GM23338 (cell line): ENCODE measurements at regions not wholly inside any gene's neighbourhood (a gene's known extent, or its start where the extent isn't known, plus 50 kb on each side); places are given as distances from the start of the nearest gene placed in this dataset.

Experiments used
- ATAC-seq: fragments of 200-7000 bp; cut with Tn5 transposase; 3 replicates; pipeline ENCODE4 v1.9.1; 2020
- DNase-seq: peaks from one replicate; pipeline ENCODE4 v3.0.0-alpha.2; 2015; ENCODE audit warnings: low spot score
- H2AFZ ChIP-seq: fragments of 200-600 bp; sonication (generic); 2 replicates; pipeline ENCODE4 v1.8.0; 2016; ENCODE audit warnings: antibody characterized with exemption, mild to moderate bottlenecking, moderate library complexity
- H3F3A ChIP-seq: fragments of 200-600 bp; sonication (generic); replicated peaks from 2 replicates; pipeline ENCODE4 v1.8.0; 2017; ENCODE audit warnings: antibody characterized with exemption, mixed run types, low read depth
- H3K27ac ChIP-seq: fragments of 200-600 bp; sonication (generic); 2 replicates; pipeline ENCODE4 v1.6.1; 2016; ENCODE audit warnings: low read depth
- H3K27me3 ChIP-seq: fragments of 200-600 bp; sonication (generic); 2 replicates; pipeline ENCODE4 v1.8.0; 2016; ENCODE audit warnings: mild to moderate bottlenecking, mixed run types, moderate library complexity; ENCODE audit not compliant: insufficient read depth
- H3K36me3 ChIP-seq: fragments of 200-600 bp; sonication (generic); 2 replicates; pipeline ENCODE4 v1.8.0; 2016; ENCODE audit warnings: mild to moderate bottlenecking; ENCODE audit not compliant: insufficient read depth
- H3K4me1 ChIP-seq: fragments of 200-600 bp; sonication (generic); 2 replicates; pipeline ENCODE4 v1.8.0; 2016; ENCODE audit warnings: mild to moderate bottlenecking, moderate library complexity; ENCODE audit not compliant: insufficient read depth
- H3K4me2 ChIP-seq: fragments of 200-600 bp; sonication (generic); 2 replicates; pipeline ENCODE4 v1.7.1; 2017; ENCODE audit warnings: mixed run types
- H3K4me3 ChIP-seq: fragments of 200-600 bp; sonication (generic); 2 replicates; pipeline ENCODE4 v1.6.1; 2016; ENCODE audit warnings: mixed run types
- H3K79me2 ChIP-seq: fragments of 200-600 bp; sonication (generic); replicated peaks from 2 replicates; pipeline ENCODE4 v1.8.0; 2017; ENCODE audit warnings: mild to moderate bottlenecking; ENCODE audit not compliant: insufficient read depth
- H3K9me2 ChIP-seq: fragments of 200-600 bp; sonication (generic); 2 replicates; pipeline ENCODE4 v1.8.0; 2017; ENCODE audit not compliant: insufficient read depth
- H4K20me1 ChIP-seq: fragments of 200-600 bp; sonication (generic); replicated peaks from 2 replicates; pipeline ENCODE4 v1.8.0; 2017; ENCODE audit warnings: mild to moderate bottlenecking; ENCODE audit not compliant: insufficient read depth
- H3K27ac Mint-ChIP-seq: 2 replicates; pipeline ENCODE4 v1.8.0; 2020; ENCODE audit warnings: inconsistent platforms, mild to moderate bottlenecking, moderate library complexity, mixed read lengths
- H3K27me3 Mint-ChIP-seq: 3 replicates; pipeline ENCODE4 v1.8.0; 2022; ENCODE audit warnings: low read depth, mild to moderate bottlenecking, moderate library complexity, mixed read lengths, inconsistent platforms; ENCODE audit not compliant: insufficient read depth, poor library complexity
- H3K36me3 Mint-ChIP-seq: 3 replicates; pipeline ENCODE4 v1.8.0; 2021; ENCODE audit warnings: low read depth, mild to moderate bottlenecking, inconsistent platforms, moderate library complexity, mixed read lengths
- H3K4me1 Mint-ChIP-seq: 3 replicates; pipeline ENCODE4 v1.8.0; 2020; ENCODE audit warnings: mild to moderate bottlenecking, inconsistent platforms, mixed read lengths
- H3K4me3 Mint-ChIP-seq: 3 replicates; pipeline ENCODE4 v1.8.0; 2021; ENCODE audit warnings: moderate library complexity, mild to moderate bottlenecking, inconsistent platforms, mixed read lengths
- H3K9me3 Mint-ChIP-seq: 3 replicates; pipeline ENCODE4 v1.8.0; 2020; ENCODE audit warnings: moderate library complexity, mild to moderate bottlenecking, inconsistent platforms, mixed read lengths
- POLR2AphosphoS5 ChIP-seq: IDR thresholded peaks from 2 replicates; pipeline ENCODE4 v1.6.1; 2016; ENCODE audit warnings: antibody characterized with exemption, low read depth
- TF ChIP-seq, protein P1 (sequence below): fragments of 250-450 bp; sonication (Bioruptor Pico); IDR thresholded peaks from 2 replicates; pipeline ENCODE4 v1.5.0; 2020; ENCODE audit warnings: mild to moderate bottlenecking, moderate library complexity

DNA sequence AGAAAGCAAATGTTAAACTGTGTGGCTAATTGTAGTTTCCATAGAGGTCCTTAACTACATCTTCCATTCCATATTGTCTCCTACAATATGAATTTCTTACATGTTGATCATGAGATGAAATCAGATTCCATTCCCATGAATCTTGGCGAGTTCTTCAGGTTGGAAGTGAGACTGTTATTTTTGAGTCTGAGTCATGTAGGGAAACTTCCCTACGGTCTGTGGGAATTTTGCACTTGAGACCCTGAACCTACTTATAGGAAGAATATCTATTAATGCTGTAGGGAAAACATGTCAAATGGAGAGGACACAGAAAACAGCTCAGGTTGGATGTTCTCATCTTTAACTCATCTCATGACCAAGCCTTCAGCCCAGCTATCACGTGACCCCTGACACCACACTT is 1226.0 kb downstream of the CDY2B start:
- DNase-seq (no peak), ATAC-seq (no peak)
- Histone ChIP-seq H3K9me2 (no peaks in the 10 kb centered on the region), H3K4me3 (no peak overlapping the region), H3K4me1 (no peaks in the 10 kb centered on the region), H4K20me1 (no peaks in the 10 kb centered on the region), H3K36me3 (no peaks in the 10 kb centered on the region), H3K4me2 (no peak overlapping the region), H3K27me3 (no peaks in the 10 kb centered on the region), H3K27ac (no peak overlapping the region), H3K79me2 (no peaks in the 10 kb centered on the region), H2AFZ (no peak overlapping the region), H3F3A (no peaks in the 10 kb centered on the region)
- Mint-ChIP-seq H3K36me3 (no peaks in the 10 kb centered on the region), H3K9me3 (no peaks in the 10 kb centered on the region), H3K27me3 (no peaks in the 10 kb centered on the region), H3K27ac (no peak overlapping the region), H3K4me1 (no peaks in the 10 kb centered on the region), H3K4me3 (no peak overlapping the region)
- no peak for TF ChIP-seq POLR2AphosphoS5

DNA sequence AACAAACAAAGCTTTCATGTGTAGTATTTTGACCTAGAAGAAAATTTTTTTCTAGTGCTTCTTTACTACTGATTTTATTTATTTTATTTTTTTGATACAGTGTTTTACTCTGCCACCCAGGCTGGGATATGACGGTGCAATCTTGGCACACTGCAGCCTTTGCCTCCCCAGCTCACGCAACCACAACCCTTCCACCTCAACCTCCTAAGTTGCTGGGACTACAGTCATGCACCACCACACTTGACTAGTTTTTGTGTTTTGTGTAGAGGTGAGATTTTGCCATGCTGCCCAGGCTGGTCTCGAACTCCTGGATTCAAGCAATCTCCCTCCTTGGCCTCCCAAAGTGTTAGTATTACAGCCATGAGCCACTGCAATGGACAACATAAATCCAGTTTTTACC is 1234.0 kb downstream of the CDY2B start:
- Mint-ChIP-seq H3K27me3 (no peaks in the 10 kb centered on the region), H3K4me3 (no peak overlapping the region), H3K36me3 (no peaks in the 10 kb centered on the region), H3K9me3 (no peaks in the 10 kb centered on the region), H3K27ac (no peak overlapping the region), H3K4me1 (no peaks in the 10 kb centered on the region)
- Histone ChIP-seq H3K4me1 (no peaks in the 10 kb centered on the region), H3F3A (no peaks in the 10 kb centered on the region), H2AFZ (no peak overlapping the region), H3K9me2 (no peaks in the 10 kb centered on the region), H3K79me2 (no peaks in the 10 kb centered on the region), H4K20me1 (no peaks in the 10 kb centered on the region), H3K4me2 (no peak overlapping the region), H3K27ac (no peak overlapping the region), H3K4me3 (no peak overlapping the region), H3K36me3 (no peaks in the 10 kb centered on the region), H3K27me3 (no peaks in the 10 kb centered on the region)
- DNase-seq (no peak), ATAC-seq (no peak)
- TF ChIP-seq, protein P1, sequence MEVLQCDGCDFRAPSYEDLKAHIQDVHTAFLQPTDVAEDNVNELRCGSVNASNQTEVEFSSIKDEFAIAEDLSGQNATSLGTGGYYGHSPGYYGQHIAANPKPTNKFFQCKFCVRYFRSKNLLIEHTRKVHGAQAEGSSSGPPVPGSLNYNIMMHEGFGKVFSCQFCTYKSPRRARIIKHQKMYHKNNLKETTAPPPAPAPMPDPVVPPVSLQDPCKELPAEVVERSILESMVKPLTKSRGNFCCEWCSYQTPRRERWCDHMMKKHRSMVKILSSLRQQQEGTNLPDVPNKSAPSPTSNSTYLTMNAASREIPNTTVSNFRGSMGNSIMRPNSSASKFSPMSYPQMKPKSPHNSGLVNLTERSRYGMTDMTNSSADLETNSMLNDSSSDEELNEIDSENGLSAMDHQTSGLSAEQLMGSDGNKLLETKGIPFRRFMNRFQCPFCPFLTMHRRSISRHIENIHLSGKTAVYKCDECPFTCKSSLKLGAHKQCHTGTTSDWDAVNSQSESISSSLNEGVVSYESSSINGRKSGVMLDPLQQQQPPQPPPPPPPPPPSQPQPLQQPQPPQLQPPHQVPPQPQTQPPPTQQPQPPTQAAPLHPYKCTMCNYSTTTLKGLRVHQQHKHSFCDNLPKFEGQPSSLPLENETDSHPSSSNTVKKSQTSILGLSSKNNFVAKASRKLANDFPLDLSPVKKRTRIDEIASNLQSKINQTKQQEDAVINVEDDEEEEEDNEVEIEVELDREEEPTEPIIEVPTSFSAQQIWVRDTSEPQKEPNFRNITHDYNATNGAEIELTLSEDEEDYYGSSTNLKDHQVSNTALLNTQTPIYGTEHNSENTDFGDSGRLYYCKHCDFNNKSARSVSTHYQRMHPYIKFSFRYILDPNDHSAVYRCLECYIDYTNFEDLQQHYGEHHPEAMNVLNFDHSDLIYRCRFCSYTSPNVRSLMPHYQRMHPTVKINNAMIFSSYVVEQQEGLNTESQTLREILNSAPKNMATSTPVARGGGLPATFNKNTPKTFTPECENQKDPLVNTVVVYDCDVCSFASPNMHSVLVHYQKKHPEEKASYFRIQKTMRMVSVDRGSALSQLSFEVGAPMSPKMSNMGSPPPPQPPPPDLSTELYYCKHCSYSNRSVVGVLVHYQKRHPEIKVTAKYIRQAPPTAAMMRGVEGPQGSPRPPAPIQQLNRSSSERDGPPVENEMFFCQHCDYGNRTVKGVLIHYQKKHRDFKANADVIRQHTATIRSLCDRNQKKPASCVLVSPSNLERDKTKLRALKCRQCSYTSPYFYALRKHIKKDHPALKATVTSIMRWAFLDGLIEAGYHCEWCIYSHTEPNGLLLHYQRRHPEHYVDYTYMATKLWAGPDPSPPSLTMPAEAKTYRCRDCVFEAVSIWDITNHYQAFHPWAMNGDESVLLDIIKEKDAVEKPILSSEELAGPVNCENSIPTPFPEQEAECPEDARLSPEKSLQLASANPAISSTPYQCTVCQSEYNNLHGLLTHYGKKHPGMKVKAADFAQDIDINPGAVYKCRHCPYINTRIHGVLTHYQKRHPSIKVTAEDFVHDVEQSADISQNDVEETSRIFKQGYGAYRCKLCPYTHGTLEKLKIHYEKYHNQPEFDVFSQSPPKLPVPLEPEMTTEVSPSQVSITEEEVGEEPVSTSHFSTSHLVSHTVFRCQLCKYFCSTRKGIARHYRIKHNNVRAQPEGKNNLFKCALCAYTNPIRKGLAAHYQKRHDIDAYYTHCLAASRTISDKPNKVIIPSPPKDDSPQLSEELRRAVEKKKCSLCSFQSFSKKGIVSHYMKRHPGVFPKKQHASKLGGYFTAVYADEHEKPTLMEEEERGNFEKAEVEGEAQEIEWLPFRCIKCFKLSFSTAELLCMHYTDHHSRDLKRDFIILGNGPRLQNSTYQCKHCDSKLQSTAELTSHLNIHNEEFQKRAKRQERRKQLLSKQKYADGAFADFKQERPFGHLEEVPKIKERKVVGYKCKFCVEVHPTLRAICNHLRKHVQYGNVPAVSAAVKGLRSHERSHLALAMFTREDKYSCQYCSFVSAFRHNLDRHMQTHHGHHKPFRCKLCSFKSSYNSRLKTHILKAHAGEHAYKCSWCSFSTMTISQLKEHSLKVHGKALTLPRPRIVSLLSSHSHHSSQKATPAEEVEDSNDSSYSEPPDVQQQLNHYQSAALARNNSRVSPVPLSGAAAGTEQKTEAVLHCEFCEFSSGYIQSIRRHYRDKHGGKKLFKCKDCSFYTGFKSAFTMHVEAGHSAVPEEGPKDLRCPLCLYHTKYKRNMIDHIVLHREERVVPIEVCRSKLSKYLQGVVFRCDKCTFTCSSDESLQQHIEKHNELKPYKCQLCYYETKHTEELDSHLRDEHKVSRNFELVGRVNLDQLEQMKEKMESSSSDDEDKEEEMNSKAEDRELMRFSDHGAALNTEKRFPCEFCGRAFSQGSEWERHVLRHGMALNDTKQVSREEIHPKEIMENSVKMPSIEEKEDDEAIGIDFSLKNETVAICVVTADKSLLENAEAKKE = no peak
